ENCODE measurements at regions not wholly inside any gene's neighbourhood (a gene's known extent, or its start where the extent isn't known, plus 50 kb on each side); places are given as distances from the start of the nearest gene placed in this dataset.

GRCh38 chr2:188102881-188103280 is 188.8 kb upstream of the GULP1 start:
- no peak overlapping the region for H3K4me2 ChIP-seq (ENCODE audit: low read depth, low read length)
- BruUV-seq (replicated peaks) = no TSS peak
- intact Hi-C loops (cut with micrococcal nuclease) = no loop called here
- H2AK9ac ChIP-seq (replicated peaks; ENCODE audit: low read depth, low read length, poor library complexity) = no peak overlapping the region
- H4K20me1 ChIP-seq (ENCODE audit: insufficient read depth, low read length) = no peaks in the 10 kb centered on the region
- no peak overlapping the region for H2BK5ac ChIP-seq (ENCODE audit: low read depth, low read length, poor library complexity, severe bottlenecking)
- H3K27me3 ChIP-seq (ENCODE audit: control insufficient read depth, insufficient read depth, low read length) = no peaks in the 10 kb centered on the region
- no peaks in the 10 kb centered on the region for H3K4me1 ChIP-seq (ENCODE audit: control insufficient read depth, insufficient read depth, low read length)
- POLR2A ChIA-PET (ENCODE audit: unreplicated experiment) = no interaction called here
- CTCF ChIA-PET = no interaction called here
- DNase-seq (no peak), ATAC-seq (ENCODE audit: low read depth) (no peak)
- no peak overlapping the region for H3K27ac ChIP-seq (ENCODE audit: insufficient read depth, low read length)
- in situ Hi-C loops (cut with MboI; ENCODE audit: low sequenced_read_pairs) = no loop called here
- H3K4me3 ChIP-seq (ENCODE audit: insufficient read depth, low read depth, low read length) = no peak overlapping the region
- no peaks in the 10 kb centered on the region for H3K79me1 ChIP-seq (ENCODE audit: low read depth in 1 of 2, low read length in 2 of 2)
- H4K91ac ChIP-seq (ENCODE audit: insufficient read depth, low read depth, low read length) = no peak overlapping the region
- H3K14ac ChIP-seq (replicated peaks; ENCODE audit: low read depth, low read length) = no peak overlapping the region
- TF ChIP-seq CTCF (conservative IDR thresholded peaks at IDR 0.05; ENCODE audit: low read depth, low read length) = no peak
- no peak for TF ChIP-seq SMC3 (IDR thresholded peaks at IDR 0.05; ENCODE audit: low read depth, low read length)
- TF ChIP-seq RCOR1 (IDR thresholded peaks at IDR 0.05; ENCODE audit: insufficient replicate concordance, low read length) = no peak
- TF ChIP-seq POLR2A (IDR thresholded peaks at IDR 0.05; ENCODE audit: low read depth, low read length) = no peak
- TF ChIP-seq, protein P1, sequence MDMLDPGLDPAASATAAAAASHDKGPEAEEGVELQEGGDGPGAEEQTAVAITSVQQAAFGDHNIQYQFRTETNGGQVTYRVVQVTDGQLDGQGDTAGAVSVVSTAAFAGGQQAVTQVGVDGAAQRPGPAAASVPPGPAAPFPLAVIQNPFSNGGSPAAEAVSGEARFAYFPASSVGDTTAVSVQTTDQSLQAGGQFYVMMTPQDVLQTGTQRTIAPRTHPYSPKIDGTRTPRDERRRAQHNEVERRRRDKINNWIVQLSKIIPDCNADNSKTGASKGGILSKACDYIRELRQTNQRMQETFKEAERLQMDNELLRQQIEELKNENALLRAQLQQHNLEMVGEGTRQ (IDR thresholded peaks at IDR 0.05; ENCODE audit: low read depth, low read length) = no peak
- no peak for TF ChIP-seq MXI1 (IDR thresholded peaks at IDR 0.05; ENCODE audit: borderline replicate concordance, low read depth, low read length)
- TF ChIP-seq RFX5 (IDR thresholded peaks at IDR 0.05; ENCODE audit: low read depth, low read length) = no peak
- no peak for TF ChIP-seq RAD21 (IDR thresholded peaks at IDR 0.05; ENCODE audit: low read length)
- no peak for TF ChIP-seq CEBPB (IDR thresholded peaks at IDR 0.05; ENCODE audit: low read depth, low read length)
- TF ChIP-seq MAZ (IDR thresholded peaks at IDR 0.05; ENCODE audit: borderline replicate concordance, low read depth, low read length) = no peak
- TF ChIP-seq FOS (IDR thresholded peaks at IDR 0.05; ENCODE audit: low read depth, low read length) = no peak
- no peak for TF ChIP-seq CHD1 (IDR thresholded peaks at IDR 0.05; ENCODE audit: low read depth, low read length)
- TF ChIP-seq MAFK (IDR thresholded peaks at IDR 0.05; ENCODE audit: low read depth, low read length) = no peak
- no peak for TF ChIP-seq BHLHE40 (IDR thresholded peaks at IDR 0.05; ENCODE audit: low read depth, low read length)
- TF ChIP-seq NFE2L2 (IDR thresholded peaks at IDR 0.05; ENCODE audit: low read depth, low read length) = no peak
- TF ChIP-seq, protein P2, sequence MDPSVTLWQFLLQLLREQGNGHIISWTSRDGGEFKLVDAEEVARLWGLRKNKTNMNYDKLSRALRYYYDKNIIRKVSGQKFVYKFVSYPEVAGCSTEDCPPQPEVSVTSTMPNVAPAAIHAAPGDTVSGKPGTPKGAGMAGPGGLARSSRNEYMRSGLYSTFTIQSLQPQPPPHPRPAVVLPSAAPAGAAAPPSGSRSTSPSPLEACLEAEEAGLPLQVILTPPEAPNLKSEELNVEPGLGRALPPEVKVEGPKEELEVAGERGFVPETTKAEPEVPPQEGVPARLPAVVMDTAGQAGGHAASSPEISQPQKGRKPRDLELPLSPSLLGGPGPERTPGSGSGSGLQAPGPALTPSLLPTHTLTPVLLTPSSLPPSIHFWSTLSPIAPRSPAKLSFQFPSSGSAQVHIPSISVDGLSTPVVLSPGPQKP (IDR thresholded peaks at IDR 0.05; ENCODE audit: borderline replicate concordance, low read depth, low read length) = no peak
- H3K18ac ChIP-seq (ENCODE audit: low read depth, low read length) = no peak overlapping the region
- WGBS, 2 experiments (ENCODE audit: extremely low coverage in 2 of 2, insufficient read length in 1 of 2) = 76% methylated on average over 5 of the region's 6 CpGs; no CpG with 5 or more reads in 1 of the 2 experiments
- H3K23ac ChIP-seq (ENCODE audit: low read depth, low read length) = no peak overlapping the region
- no peaks in the 10 kb centered on the region for H3K9me3 ChIP-seq (ENCODE audit: control insufficient read depth, insufficient read depth, low read length)
- no peak overlapping the region for H2BK120ac ChIP-seq (ENCODE audit: low read depth, low read length)
- H3K4ac ChIP-seq (ENCODE audit: low read depth, low read length) = no peak overlapping the region
- H3K36me3 ChIP-seq (ENCODE audit: control insufficient read depth, insufficient read depth, low read length) = no peaks in the 10 kb centered on the region
- no peak overlapping the region for H4K5ac ChIP-seq (ENCODE audit: low read depth, low read length)
- no peak overlapping the region for H2BK15ac ChIP-seq (ENCODE audit: low read depth, low read length)
- no peak overlapping the region for H2AK5ac ChIP-seq (ENCODE audit: low read depth, low read length)
- dilution Hi-C loops (cut with HindIII; ENCODE audit: low sequenced_read_pairs, unreplicated experiment) = no loop called here
- H3K56ac ChIP-seq (ENCODE audit: extremely low read depth, insufficient read depth, low read length) = no peak overlapping the region
- no peak overlapping the region for H2AFZ ChIP-seq (replicated peaks; ENCODE audit: low read length, poor library complexity)
- no peak overlapping the region for H4K8ac ChIP-seq (ENCODE audit: low read depth in 2 of 2, low read length in 2 of 2)
- peaks cover 2% of the 10 kb centered on the region; the same call in 1 of the 2 replicates for H3K9me1 ChIP-seq (ENCODE audit: insufficient read depth, low read length)
- H2BK20ac ChIP-seq (ENCODE audit: low read depth, low read length) = no peak overlapping the region
- no peak overlapping the region for H3K9ac ChIP-seq (ENCODE audit: low read depth, low read length)
